ENCODE measurements at regions not wholly inside any gene's neighbourhood (a gene's known extent, or its start where the extent isn't known, plus 50 kb on each side); places are given as distances from the start of the nearest gene placed in this dataset.

GRCh38 chr1:55882931-55883330 lies 667.8 kb upstream of the USP24 start:
- H3K27me3 ChIP-seq, result no peaks in the 10 kb centered on the region
- H3K4me1 ChIP-seq, result no peaks in the 10 kb centered on the region
- TF ChIP-seq, protein P1, sequence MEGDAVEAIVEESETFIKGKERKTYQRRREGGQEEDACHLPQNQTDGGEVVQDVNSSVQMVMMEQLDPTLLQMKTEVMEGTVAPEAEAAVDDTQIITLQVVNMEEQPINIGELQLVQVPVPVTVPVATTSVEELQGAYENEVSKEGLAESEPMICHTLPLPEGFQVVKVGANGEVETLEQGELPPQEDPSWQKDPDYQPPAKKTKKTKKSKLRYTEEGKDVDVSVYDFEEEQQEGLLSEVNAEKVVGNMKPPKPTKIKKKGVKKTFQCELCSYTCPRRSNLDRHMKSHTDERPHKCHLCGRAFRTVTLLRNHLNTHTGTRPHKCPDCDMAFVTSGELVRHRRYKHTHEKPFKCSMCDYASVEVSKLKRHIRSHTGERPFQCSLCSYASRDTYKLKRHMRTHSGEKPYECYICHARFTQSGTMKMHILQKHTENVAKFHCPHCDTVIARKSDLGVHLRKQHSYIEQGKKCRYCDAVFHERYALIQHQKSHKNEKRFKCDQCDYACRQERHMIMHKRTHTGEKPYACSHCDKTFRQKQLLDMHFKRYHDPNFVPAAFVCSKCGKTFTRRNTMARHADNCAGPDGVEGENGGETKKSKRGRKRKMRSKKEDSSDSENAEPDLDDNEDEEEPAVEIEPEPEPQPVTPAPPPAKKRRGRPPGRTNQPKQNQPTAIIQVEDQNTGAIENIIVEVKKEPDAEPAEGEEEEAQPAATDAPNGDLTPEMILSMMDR (IDR thresholded peaks at IDR 0.05; ENCODE audit: low read depth, low read length), result no peak
- no peak overlapping the region for H3K4me3 ChIP-seq (ENCODE audit: low read depth, low read length)
- H3K36me3 ChIP-seq, result no peaks in the 10 kb centered on the region
- DNase-seq, result no peak
- no peaks in the 10 kb centered on the region for H3K9me3 ChIP-seq

- Histone ChIP-seq H3K9me3 (no peaks in the 10 kb centered on the region), H3K27me3 (no peaks in the 10 kb centered on the region), H3K4me3 (ENCODE audit: low read depth, low read length) (no peak overlapping the region), H3K36me3 (no peaks in the 10 kb centered on the region), H3K4me1 (no peaks in the 10 kb centered on the region)
- DNase-seq, result no peak
- TF ChIP-seq, protein P1 (IDR thresholded peaks at IDR 0.05; ENCODE audit: low read depth, low read length), result no peak
Observed at GRCh38 chr1:55879346-55879745, 664.2 kb upstream of the USP24 start.

GRCh38 chr1:55877437-55878232 lies 662.5 kb upstream of the USP24 start:
- TF ChIP-seq, protein P1 (IDR thresholded peaks at IDR 0.05; ENCODE audit: low read depth, low read length), result no peak
- H3K27me3 ChIP-seq, result no peaks in the 10 kb centered on the region
- no peaks in the 10 kb centered on the region for H3K36me3 ChIP-seq
- H3K9me3 ChIP-seq, result no peaks in the 10 kb centered on the region
- no peak for DNase-seq
- H3K4me3 ChIP-seq (ENCODE audit: low read depth, low read length), result no peak overlapping the region
- H3K4me1 ChIP-seq, result no peaks in the 10 kb centered on the region

GRCh38 chr1:55876276-55877060 lies 661.3 kb upstream of the USP24 start:
- Histone ChIP-seq H3K4me3 (ENCODE audit: low read depth, low read length) (no peak overlapping the region), H3K4me1 (no peaks in the 10 kb centered on the region), H3K36me3 (no peaks in the 10 kb centered on the region), H3K9me3 (no peaks in the 10 kb centered on the region), H3K27me3 (no peaks in the 10 kb centered on the region)
- TF ChIP-seq, protein P1 (IDR thresholded peaks at IDR 0.05; ENCODE audit: low read depth, low read length), result no peak
- no peak for DNase-seq

- H3K27me3 ChIP-seq, result no peaks in the 10 kb centered on the region
- H3K4me3 ChIP-seq (ENCODE audit: low read depth, low read length), result no peak overlapping the region
- no peaks in the 10 kb centered on the region for H3K4me1 ChIP-seq
- no peak for DNase-seq
- TF ChIP-seq, protein P1 (IDR thresholded peaks at IDR 0.05; ENCODE audit: low read depth, low read length), result no peak
- no peaks in the 10 kb centered on the region for H3K36me3 ChIP-seq
- H3K9me3 ChIP-seq, result no peaks in the 10 kb centered on the region
Observed at GRCh38 chr1:55870106-55870505, 654.9 kb upstream of the USP24 start.

DNA sequence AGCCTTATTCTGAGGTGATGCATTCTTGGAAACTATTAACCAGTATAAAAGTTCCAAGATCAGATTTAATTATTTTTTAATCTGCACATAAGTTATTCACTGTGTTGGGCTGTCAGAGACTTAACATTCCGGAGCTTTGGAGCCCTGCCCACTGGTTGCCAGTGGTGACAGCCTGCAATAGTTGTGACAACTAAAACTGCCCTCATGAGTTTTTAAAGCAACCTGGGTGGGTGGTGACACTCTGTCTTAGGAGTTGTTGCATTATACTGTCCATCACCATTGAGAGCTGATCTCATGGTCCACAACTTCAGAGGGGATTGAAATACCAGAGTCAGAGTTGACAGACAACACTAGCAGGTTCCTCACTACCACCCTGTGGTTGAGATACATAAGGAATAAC lies 653.9 kb upstream of the USP24 start:
- Histone ChIP-seq H3K36me3 (no peaks in the 10 kb centered on the region), H3K9me3 (no peaks in the 10 kb centered on the region), H3K4me3 (ENCODE audit: low read depth, low read length) (no peak overlapping the region), H3K4me1 (no peaks in the 10 kb centered on the region), H3K27me3 (no peaks in the 10 kb centered on the region)
- no peak for DNase-seq
- TF ChIP-seq, protein P1 (IDR thresholded peaks at IDR 0.05; ENCODE audit: low read depth, low read length), result no peak
